Hepatocyte (in vitro differentiated cells): ENCODE measurements at regions not wholly inside any gene's neighbourhood (a gene's known extent, or its start where the extent isn't known, plus 50 kb on each side); places are given as distances from the start of the nearest gene placed in this dataset.

Experiments used
- CTCF ChIP-seq: fragments of 200-600 bp; sonication (generic); IDR thresholded peaks from 2 replicates; pipeline ENCODE4 v1.5.1; 2016; ENCODE audit warnings: antibody characterized with exemption, mild to moderate bottlenecking; ENCODE audit not compliant: poor library complexity
- EZH2 ChIP-seq: fragments of 200-600 bp; sonication (generic); IDR thresholded peaks from 2 replicates; pipeline ENCODE4 v1.6.1; 2016; ENCODE audit warnings: antibody characterized with exemption, mild to moderate bottlenecking, borderline replicate concordance
- EZH2phosphoT487 ChIP-seq: fragments of 200-600 bp; sonication (generic); IDR thresholded peaks from one replicate; pipeline ENCODE4 v1.6.1; 2018; ENCODE audit warnings: antibody characterized with exemption, mild to moderate bottlenecking, low read depth, moderate library complexity; ENCODE audit not compliant: unreplicated experiment, severe bottlenecking

- TF ChIP-seq CTCF (no peak), EZH2 (no peak), EZH2phosphoT487 (no peak)
These were observed 601.2 kb downstream of the LMO4 start for GRCh38 chr1:87929906-87930305.
